ENCODE measurements at regions not wholly inside any gene's neighbourhood (a gene's known extent, or its start where the extent isn't known, plus 50 kb on each side); places are given as distances from the start of the nearest gene placed in this dataset.
"Not testable (repeated sequence)": the region's sequence is repeated elsewhere in the genome, so short reads cannot be mapped to it uniquely, and the experiment has no call there.

- DNase-seq (ENCODE audit: low read depth, low spot score) = no peak
Measured at GRCh38 chr10:28186887-28187578, 115.8 kb downstream of the MPP7 start.

- DNase-seq (ENCODE audit: low read depth, low spot score) = no peak
Measured at GRCh38 chr10:28186461-28186860, 116.4 kb downstream of the MPP7 start.

GRCh38 chr10:28184810-28185209, 118.1 kb downstream of the MPP7 start:
- DNase-seq (ENCODE audit: low read depth, low spot score) = no peak

- no peak for DNase-seq (ENCODE audit: low read depth, low spot score)
Measured at GRCh38 chr10:28181478-28182096, 121.3 kb downstream of the MPP7 start.

GRCh38 chr10:28180654-28181053, 122.2 kb downstream of the MPP7 start:
- no peak for DNase-seq (ENCODE audit: low read depth, low spot score)

- no peak for DNase-seq (ENCODE audit: low read depth, low spot score)
Measured at GRCh38 chr10:28179743-28180099, 123.1 kb downstream of the MPP7 start.

- DNase-seq (ENCODE audit: low read depth, low spot score) = no peak
Measured at GRCh38 chr10:28179006-28179742, 123.7 kb downstream of the MPP7 start.

GRCh38 chr10:28177944-28178637, 124.8 kb downstream of the MPP7 start:
- no peak for DNase-seq (ENCODE audit: low read depth, low spot score)

- DNase-seq (ENCODE audit: low read depth, low spot score) = not testable (repeated sequence)
Measured at GRCh38 chr10:28176498-28176897, 126.4 kb downstream of the MPP7 start.

GRCh38 chr10:28172223-28172610, 130.6 kb downstream of the MPP7 start:
- no peak for DNase-seq (ENCODE audit: low read depth, low spot score)

GRCh38 chr10:28171468-28172222, 131.2 kb downstream of the MPP7 start:
- no peak for DNase-seq (ENCODE audit: low read depth, low spot score)

- no peak for DNase-seq (ENCODE audit: low read depth, low spot score)
Measured at GRCh38 chr10:28169525-28169924, 133.3 kb downstream of the MPP7 start.

GRCh38 chr10:28160866-28161405, 141.9 kb downstream of the MPP7 start:
- no peak for DNase-seq (ENCODE audit: low read depth, low spot score)

- DNase-seq (ENCODE audit: low read depth, low spot score) = no peak
Measured at GRCh38 chr10:28157379-28157778, 145.5 kb downstream of the MPP7 start.

- no peak for DNase-seq (ENCODE audit: low read depth, low spot score)
Measured at GRCh38 chr10:28155726-28156125, 147.1 kb downstream of the MPP7 start.

- DNase-seq (ENCODE audit: low read depth, low spot score) = no peak
Measured at GRCh38 chr10:28151636-28152035, 151.2 kb downstream of the MPP7 start.

GRCh38 chr10:28149746-28150145, 150.9 kb upstream of the ODAD2 start:
- DNase-seq (ENCODE audit: low read depth, low spot score) = no peak

GRCh38 chr10:28147706-28148105, 148.8 kb upstream of the ODAD2 start:
- no peak for DNase-seq (ENCODE audit: low read depth, low spot score)

GRCh38 chr10:28139138-28139537, 140.3 kb upstream of the ODAD2 start:
- DNase-seq (ENCODE audit: low read depth, low spot score) = no peak

- no peak for DNase-seq (ENCODE audit: low read depth, low spot score)
Measured at GRCh38 chr10:28137907-28138880, 139.3 kb upstream of the ODAD2 start.

All from brain pericyte (primary cell).